ENCODE measurements at regions not wholly inside any gene's neighbourhood (a gene's known extent, or its start where the extent isn't known, plus 50 kb on each side); places are given as distances from the start of the nearest gene placed in this dataset.

GRCh38 chr13:106122234-106122633 is 413.2 kb downstream of the EFNB2 start (continued):
- TF ChIP-seq ZNF121 (tag by site-specific recombination; IDR thresholded peaks at IDR 0.05) = no peak
- TF ChIP-seq ZNF670 (tag by site-specific recombination; IDR thresholded peaks at IDR 0.05; ENCODE audit: low read depth) = no peak
- no peak for TF ChIP-seq SP7 (tag by site-specific recombination; IDR thresholded peaks at IDR 0.05)
- TF ChIP-seq ZSCAN4 (tag by site-specific recombination; IDR thresholded peaks at IDR 0.05) = no peak

GRCh38 chr13:106121173-106121754 is 414.2 kb downstream of the EFNB2 start:
- no peaks in the 10 kb centered on the region for H3K4me1 ChIP-seq (ENCODE audit: control insufficient read depth, insufficient read depth, low read length)
- H3K4me3 ChIP-seq (ENCODE audit: low read depth, low read length) = no peak overlapping the region
- CTCF ChIA-PET = no interaction called here
- no peaks in the 10 kb centered on the region for H3K9me3 ChIP-seq (ENCODE audit: control insufficient read depth, insufficient read depth, low read depth, low read length)
- H3K27ac ChIP-seq (ENCODE audit: extremely low read depth, low read depth, low read length) = no peak overlapping the region
- TF ChIP-seq ZFP69B (tag by site-specific recombination; IDR thresholded peaks at IDR 0.05) = no peak
- TF ChIP-seq SCRT2 (tag by site-specific recombination; IDR thresholded peaks at IDR 0.05) = no peak
- TF ChIP-seq ZNF692 (tag by site-specific recombination; IDR thresholded peaks at IDR 0.05) = no peak
- TF ChIP-seq ZNF19 (tag by site-specific recombination; IDR thresholded peaks at IDR 0.05; ENCODE audit: low read depth) = no peak
- TF ChIP-seq PRDM10 (tag by site-specific recombination; IDR thresholded peaks at IDR 0.05) = no peak
- TF ChIP-seq ZNF777 (tag by site-specific recombination; IDR thresholded peaks at IDR 0.05; ENCODE audit: borderline replicate concordance) = no peak
- TF ChIP-seq HIC1 (tag by site-specific recombination; IDR thresholded peaks at IDR 0.05) = no peak
- TF ChIP-seq SCRT1 (tag by site-specific recombination; IDR thresholded peaks at IDR 0.05; ENCODE audit: borderline replicate concordance) = no peak
- no peak for TF ChIP-seq SP2 (tag by site-specific recombination; IDR thresholded peaks at IDR 0.05)
- TF ChIP-seq ZNF211 (tag by site-specific recombination; IDR thresholded peaks at IDR 0.05; ENCODE audit: low read depth) = no peak
- no peak for TF ChIP-seq ZNF184 (tag by site-specific recombination; IDR thresholded peaks at IDR 0.05)
- no peak for TF ChIP-seq ZBTB49 (tag by site-specific recombination; IDR thresholded peaks at IDR 0.05; ENCODE audit: low read depth)
- no peak for TF ChIP-seq ZNF280C (tag by site-specific recombination; IDR thresholded peaks at IDR 0.05)
- no peak for TF ChIP-seq ZNF645 (tag by site-specific recombination; IDR thresholded peaks at IDR 0.05)
- TF ChIP-seq ZNF354C (tag by site-specific recombination; IDR thresholded peaks at IDR 0.05; ENCODE audit: borderline replicate concordance, low read depth) = no peak
- no peak for TF ChIP-seq ZNF248 (tag by site-specific recombination; IDR thresholded peaks at IDR 0.05)
- no peak for TF ChIP-seq ZNF394 (tag by site-specific recombination; IDR thresholded peaks at IDR 0.05; ENCODE audit: borderline replicate concordance)
- POLR2A ChIA-PET = no interaction called here
- H3K36me3 ChIP-seq (ENCODE audit: control insufficient read depth in 2 of 2, insufficient read depth in 1 of 2, low read length in 2 of 2) = no peaks in the 10 kb centered on the region
